GM18505 (cell line): ENCODE measurements at regions not wholly inside any gene's neighbourhood (a gene's known extent, or its start where the extent isn't known, plus 50 kb on each side); places are given as distances from the start of the nearest gene placed in this dataset.
"Not testable (repeated sequence)": the region's sequence is repeated elsewhere in the genome, so short reads cannot be mapped to it uniquely, and the experiment has no call there.

Experiments
- ATAC-seq: cut with Tn5 transposase; IDR thresholded peaks from one replicate; pipeline ENCODE4 v1.9.1; 2021; ENCODE audit not compliant: unreplicated experiment
- POLR2A ChIP-seq: IDR thresholded peaks from 4 replicates; pipeline ENCODE4 v1.6.1; 2011; ENCODE audit warnings: borderline replicate concordance; ENCODE audit not compliant: insufficient read depth, insufficient read length; ENCODE audit errors: extremely low read depth

GRCh38 chr7:66556177-66556548, 72.5 kb upstream of the KCTD7 start:
- no peak for ATAC-seq

GRCh38 chr7:66556549-66557213, 72.0 kb upstream of the KCTD7 start:
- ATAC-seq: no peak
- no peak for TF ChIP-seq POLR2A

More at GRCh38 chr7:66556177-66556548, 72.5 kb upstream of the KCTD7 start:
- TF ChIP-seq POLR2A: no peak

- no peak for TF ChIP-seq POLR2A
- peak; percentile 61 for ATAC-seq
Measured at GRCh38 chr7:66557214-66558200, 71.2 kb upstream of the KCTD7 start.

GRCh38 chr7:66558201-66558641, 70.5 kb upstream of the KCTD7 start:
- no peak for TF ChIP-seq POLR2A
- no peak for ATAC-seq

- TF ChIP-seq POLR2A: no peak
- ATAC-seq: no peak
Measured at GRCh38 chr7:66558660-66559465, 69.8 kb upstream of the KCTD7 start.

GRCh38 chr7:66564045-66564444, 64.6 kb upstream of the KCTD7 start:
- no peak for TF ChIP-seq POLR2A
- ATAC-seq: no peak

- not testable (repeated sequence) for ATAC-seq
Measured at GRCh38 chr7:66570179-66570578, 58.5 kb upstream of the KCTD7 start.

GRCh38 chr7:66571568-66571967, 57.1 kb upstream of the KCTD7 start:
- ATAC-seq: no peak
- no peak for TF ChIP-seq POLR2A

GRCh38 chr7:66573782-66574495, 54.7 kb upstream of the KCTD7 start:
- not testable (repeated sequence) for ATAC-seq

- ATAC-seq: not testable (repeated sequence)
Measured at GRCh38 chr7:66574768-66575167, 53.9 kb upstream of the KCTD7 start.

- no peak for TF ChIP-seq POLR2A
- ATAC-seq: no peak
Measured at GRCh38 chr7:66575398-66575797, 53.3 kb upstream of the KCTD7 start.

- TF ChIP-seq POLR2A: no peak
Measured at GRCh38 chr7:66576646-66577045, 52.0 kb upstream of the KCTD7 start.

More at GRCh38 chr7:66576646-66577045, 52.0 kb upstream of the KCTD7 start:
- ATAC-seq: no peak
